Vagina (tissue), 2 donors: ENCODE measurements at regions not wholly inside any gene's neighbourhood (a gene's known extent, or its start where the extent isn't known, plus 50 kb on each side); places are given as distances from the start of the nearest gene placed in this dataset.

Experiments used
- CTCF ChIP-seq, 3 experiments: fragments of 450-650 bp in 2 of 3; fragments of 200-600 bp in 1 of 3; sonication (generic) in 1 of 3; IDR thresholded peaks; one replicate each; pipeline ENCODE4 v1.5.1; 2017 to 2019; ENCODE audit warnings: antibody characterized with exemption in 3 of 3, mild to moderate bottlenecking in 2 of 3, moderate library complexity in 2 of 3
- POLR2A ChIP-seq, 2 donors: fragments of 450-650 bp; IDR thresholded peaks; one replicate each; pipeline ENCODE4 v1.6.1; 2017; ENCODE audit warnings: antibody characterized with exemption in 2 of 2, mild to moderate bottlenecking in 2 of 2, moderate library complexity in 2 of 2
- POLR2AphosphoS5 ChIP-seq, 2 donors: sonication (generic); formaldehyde crosslinking; IDR thresholded peaks; one replicate each; pipeline ENCODE4 v1.9.0; 2017; ENCODE audit warnings: antibody characterized with exemption in 2 of 2, mild to moderate bottlenecking in 2 of 2, low read depth in 1 of 2; ENCODE audit not compliant: insufficient read depth in 1 of 2

- TF ChIP-seq POLR2A (IDR thresholded peaks at IDR 0.05) (no peak), CTCF (IDR thresholded peaks at IDR 0.05) (no peak), POLR2AphosphoS5 (IDR thresholded peaks at IDR 0.05; ENCODE audit: insufficient read depth in 1 of 2, low read depth in 1 of 2) (no peak)
Measured at GRCh38 chr5:113901718-113902117, 388.2 kb downstream of the YTHDC2 start.
